C4-2B (cell line): ENCODE measurements at regions not wholly inside any gene's neighbourhood (a gene's known extent, or its start where the extent isn't known, plus 50 kb on each side); places are given as distances from the start of the nearest gene placed in this dataset.

Experiments used
- ZFX ChIP-seq: fragments of 450-650 bp; IDR thresholded peaks from 2 replicates; pipeline ENCODE4 v1.6.1; 2017
- TF ChIP-seq, protein P1 (sequence below): fragments of 450-650 bp; conservative IDR thresholded peaks from 2 replicates; pipeline ENCODE4 v1.5.1; 2017; ENCODE audit warnings: mild to moderate bottlenecking

DNA sequence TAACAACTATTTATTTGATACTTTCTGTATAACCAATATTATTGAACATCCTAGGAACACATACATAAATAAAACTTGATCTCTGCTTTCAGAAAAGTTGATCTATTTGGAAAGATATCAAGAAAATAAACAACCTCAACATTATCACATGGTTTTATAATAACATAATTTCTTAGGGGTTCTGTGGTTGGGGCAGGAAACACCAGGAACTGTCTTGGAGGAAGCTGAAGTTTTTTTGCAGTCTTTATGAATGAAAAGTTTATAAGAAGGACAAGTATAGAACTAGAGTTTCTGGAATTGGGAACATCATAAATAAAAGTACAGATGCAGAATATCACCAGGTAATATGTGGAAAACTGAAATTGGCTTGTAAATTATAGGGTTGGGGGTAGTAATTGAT, 296.1 kb downstream of the TAF11L14 start:
- TF ChIP-seq, protein P1, sequence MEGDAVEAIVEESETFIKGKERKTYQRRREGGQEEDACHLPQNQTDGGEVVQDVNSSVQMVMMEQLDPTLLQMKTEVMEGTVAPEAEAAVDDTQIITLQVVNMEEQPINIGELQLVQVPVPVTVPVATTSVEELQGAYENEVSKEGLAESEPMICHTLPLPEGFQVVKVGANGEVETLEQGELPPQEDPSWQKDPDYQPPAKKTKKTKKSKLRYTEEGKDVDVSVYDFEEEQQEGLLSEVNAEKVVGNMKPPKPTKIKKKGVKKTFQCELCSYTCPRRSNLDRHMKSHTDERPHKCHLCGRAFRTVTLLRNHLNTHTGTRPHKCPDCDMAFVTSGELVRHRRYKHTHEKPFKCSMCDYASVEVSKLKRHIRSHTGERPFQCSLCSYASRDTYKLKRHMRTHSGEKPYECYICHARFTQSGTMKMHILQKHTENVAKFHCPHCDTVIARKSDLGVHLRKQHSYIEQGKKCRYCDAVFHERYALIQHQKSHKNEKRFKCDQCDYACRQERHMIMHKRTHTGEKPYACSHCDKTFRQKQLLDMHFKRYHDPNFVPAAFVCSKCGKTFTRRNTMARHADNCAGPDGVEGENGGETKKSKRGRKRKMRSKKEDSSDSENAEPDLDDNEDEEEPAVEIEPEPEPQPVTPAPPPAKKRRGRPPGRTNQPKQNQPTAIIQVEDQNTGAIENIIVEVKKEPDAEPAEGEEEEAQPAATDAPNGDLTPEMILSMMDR, result no peak
- no peak for TF ChIP-seq ZFX
